ENCODE measurements at regions not wholly inside any gene's neighbourhood (a gene's known extent, or its start where the extent isn't known, plus 50 kb on each side); places are given as distances from the start of the nearest gene placed in this dataset.

- no peak for TF ChIP-seq POLR2A (IDR thresholded peaks at IDR 0.05; ENCODE audit: low read depth)
- no peak for TF ChIP-seq CTCF (IDR thresholded peaks at IDR 0.05)
- TF ChIP-seq POLR2AphosphoS5 (IDR thresholded peaks at IDR 0.05), result no peak
Measured at GRCh38 chr3:106699122-106699521, 678.1 kb upstream of the CCDC54 start.

Measured in esophagus muscularis mucosa (tissue), 3 donors.